GM12875 (cell line): ENCODE measurements at regions not wholly inside any gene's neighbourhood (a gene's known extent, or its start where the extent isn't known, plus 50 kb on each side); places are given as distances from the start of the nearest gene placed in this dataset.
"Not testable (repeated sequence)": the region's sequence is repeated elsewhere in the genome, so short reads cannot be mapped to it uniquely, and the experiment has no call there.

Experiments used
- H3K4me3 ChIP-seq: one replicate; pipeline ENCODE4 v1.5.1; 2011; ENCODE audit warnings: low read depth, low read length, control low read depth
- CTCF ChIP-seq: IDR thresholded peaks from 2 replicates; pipeline ENCODE4 v1.5.1; 2011; ENCODE audit warnings: low read depth, mild to moderate bottlenecking, control low read depth, inconsistent platforms, low read length, moderate library complexity, borderline replicate concordance; ENCODE audit not compliant: insufficient read depth

- no peak for TF ChIP-seq CTCF
- H3K4me3 ChIP-seq = no peak overlapping the region
Observed at GRCh38 chr11:81211050-81211449, 1522.6 kb downstream of the FAM181B start.

GRCh38 chr11:81207421-81208054 is 1526.1 kb downstream of the FAM181B start:
- no peak for TF ChIP-seq CTCF
- H3K4me3 ChIP-seq = no peak overlapping the region

- H3K4me3 ChIP-seq = no peak overlapping the region
- TF ChIP-seq CTCF = no peak
Observed at GRCh38 chr11:81203876-81204275, 1529.8 kb downstream of the FAM181B start.

GRCh38 chr11:81197396-81197795 is 1536.3 kb downstream of the FAM181B start:
- TF ChIP-seq CTCF = no peak
- H3K4me3 ChIP-seq = no peak overlapping the region

GRCh38 chr11:81192516-81192915 is 1541.1 kb downstream of the FAM181B start:
- H3K4me3 ChIP-seq = no peak overlapping the region
- no peak for TF ChIP-seq CTCF

GRCh38 chr11:81190546-81190945 is 1543.1 kb downstream of the FAM181B start:
- TF ChIP-seq CTCF = no peak
- H3K4me3 ChIP-seq = no peak overlapping the region

- not testable (repeated sequence) for H3K4me3 ChIP-seq
Observed at GRCh38 chr11:81187033-81187432, 1546.6 kb downstream of the FAM181B start.

- no peak for TF ChIP-seq CTCF
- no peak overlapping the region for H3K4me3 ChIP-seq
Observed at GRCh38 chr11:81174646-81175330, 1558.9 kb downstream of the FAM181B start.
